ENCODE measurements at regions not wholly inside any gene's neighbourhood (a gene's known extent, or its start where the extent isn't known, plus 50 kb on each side); places are given as distances from the start of the nearest gene placed in this dataset.

GRCh38 chr15:35633677-35634076 is 87.7 kb upstream of the DPH6 start:
- TF ChIP-seq POLR2A (IDR thresholded peaks at IDR 0.05): no peak
- TF ChIP-seq CTCF (IDR thresholded peaks at IDR 0.05): no peak
- no peak for TF ChIP-seq POLR2AphosphoS5 (IDR thresholded peaks at IDR 0.05)

Measured in gastroesophageal sphincter (tissue), 3 donors.